ENCODE measurements at regions not wholly inside any gene's neighbourhood (a gene's known extent, or its start where the extent isn't known, plus 50 kb on each side); places are given as distances from the start of the nearest gene placed in this dataset.

GRCh38 chr21:35342440-35342839 lies 293.3 kb upstream of the RUNX1 start:
- TF ChIP-seq ZSCAN31 (CRISPR knock-in tag; IDR thresholded peaks at IDR 0.05; ENCODE audit: low read depth) (no peak), ZSCAN30 (CRISPR knock-in tag; IDR thresholded peaks at IDR 0.05) (no peak), ZNF484 (CRISPR knock-in tag; IDR thresholded peaks at IDR 0.05; ENCODE audit: borderline replicate concordance, low read depth) (no peak), MXI1 (IDR thresholded peaks at IDR 0.05; ENCODE audit: borderline replicate concordance, low read depth, low read length) (no peak), ZFY (CRISPR knock-in tag; IDR thresholded peaks at IDR 0.05) (no peak), ZBTB1 (CRISPR knock-in tag; IDR thresholded peaks at IDR 0.05; ENCODE audit: borderline replicate concordance) (no peak), EZH2 (conservative IDR thresholded peaks at IDR 0.05; ENCODE audit: low read depth, low read length) (no peak), IRX3 (CRISPR knock-in tag; IDR thresholded peaks at IDR 0.05; ENCODE audit: borderline replicate concordance, low read depth) (no peak), BCLAF1 (IDR thresholded peaks at IDR 0.05) (no peak), AGO2 (optimal IDR thresholded peaks at IDR 0.05; ENCODE audit: low read depth, low read length) (no peak), HDAC2 (CRISPR knock-in tag; IDR thresholded peaks at IDR 0.05) (no peak)
- TF ChIP-seq, protein P1, sequence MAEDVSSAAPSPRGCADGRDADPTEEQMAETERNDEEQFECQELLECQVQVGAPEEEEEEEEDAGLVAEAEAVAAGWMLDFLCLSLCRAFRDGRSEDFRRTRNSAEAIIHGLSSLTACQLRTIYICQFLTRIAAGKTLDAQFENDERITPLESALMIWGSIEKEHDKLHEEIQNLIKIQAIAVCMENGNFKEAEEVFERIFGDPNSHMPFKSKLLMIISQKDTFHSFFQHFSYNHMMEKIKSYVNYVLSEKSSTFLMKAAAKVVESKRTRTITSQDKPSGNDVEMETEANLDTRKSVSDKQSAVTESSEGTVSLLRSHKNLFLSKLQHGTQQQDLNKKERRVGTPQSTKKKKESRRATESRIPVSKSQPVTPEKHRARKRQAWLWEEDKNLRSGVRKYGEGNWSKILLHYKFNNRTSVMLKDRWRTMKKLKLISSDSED (CRISPR knock-in tag; IDR thresholded peaks at IDR 0.05) = no peak
- TF ChIP-seq, protein P2, sequence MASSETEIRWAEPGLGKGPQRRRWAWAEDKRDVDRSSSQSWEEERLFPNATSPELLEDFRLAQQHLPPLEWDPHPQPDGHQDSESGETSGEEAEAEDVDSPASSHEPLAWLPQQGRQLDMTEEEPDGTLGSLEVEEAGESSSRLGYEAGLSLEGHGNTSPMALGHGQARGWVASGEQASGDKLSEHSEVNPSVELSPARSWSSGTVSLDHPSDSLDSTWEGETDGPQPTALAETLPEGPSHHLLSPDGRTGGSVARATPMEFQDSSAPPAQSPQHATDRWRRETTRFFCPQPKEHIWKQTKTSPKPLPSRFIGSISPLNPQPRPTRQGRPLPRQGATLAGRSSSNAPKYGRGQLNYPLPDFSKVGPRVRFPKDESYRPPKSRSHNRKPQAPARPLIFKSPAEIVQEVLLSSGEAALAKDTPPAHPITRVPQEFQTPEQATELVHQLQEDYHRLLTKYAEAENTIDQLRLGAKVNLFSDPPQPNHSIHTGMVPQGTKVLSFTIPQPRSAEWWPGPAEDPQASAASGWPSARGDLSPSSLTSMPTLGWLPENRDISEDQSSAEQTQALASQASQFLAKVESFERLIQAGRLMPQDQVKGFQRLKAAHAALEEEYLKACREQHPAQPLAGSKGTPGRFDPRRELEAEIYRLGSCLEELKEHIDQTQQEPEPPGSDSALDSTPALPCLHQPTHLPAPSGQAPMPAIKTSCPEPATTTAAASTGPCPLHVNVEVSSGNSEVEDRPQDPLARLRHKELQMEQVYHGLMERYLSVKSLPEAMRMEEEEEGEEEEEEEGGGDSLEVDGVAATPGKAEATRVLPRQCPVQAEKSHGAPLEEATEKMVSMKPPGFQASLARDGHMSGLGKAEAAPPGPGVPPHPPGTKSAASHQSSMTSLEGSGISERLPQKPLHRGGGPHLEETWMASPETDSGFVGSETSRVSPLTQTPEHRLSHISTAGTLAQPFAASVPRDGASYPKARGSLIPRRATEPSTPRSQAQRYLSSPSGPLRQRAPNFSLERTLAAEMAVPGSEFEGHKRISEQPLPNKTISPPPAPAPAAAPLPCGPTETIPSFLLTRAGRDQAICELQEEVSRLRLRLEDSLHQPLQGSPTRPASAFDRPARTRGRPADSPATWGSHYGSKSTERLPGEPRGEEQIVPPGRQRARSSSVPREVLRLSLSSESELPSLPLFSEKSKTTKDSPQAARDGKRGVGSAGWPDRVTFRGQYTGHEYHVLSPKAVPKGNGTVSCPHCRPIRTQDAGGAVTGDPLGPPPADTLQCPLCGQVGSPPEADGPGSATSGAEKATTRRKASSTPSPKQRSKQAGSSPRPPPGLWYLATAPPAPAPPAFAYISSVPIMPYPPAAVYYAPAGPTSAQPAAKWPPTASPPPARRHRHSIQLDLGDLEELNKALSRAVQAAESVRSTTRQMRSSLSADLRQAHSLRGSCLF (CRISPR knock-in tag; IDR thresholded peaks at IDR 0.05; ENCODE audit: borderline replicate concordance) = no peak
- H2AFZ ChIP-seq (ENCODE audit: low read length) = no peak overlapping the region
- no peaks in the 10 kb centered on the region for H3K27me3 ChIP-seq (ENCODE audit: control insufficient read depth in 1 of 2, insufficient read depth in 2 of 2, low read length in 2 of 2)
- CTCF ChIA-PET (ENCODE audit: low intra/inter-chr PET ratio, low total read pairs) = no interaction called here
- intact Hi-C loops (cut with micrococcal nuclease; ENCODE audit: unreplicated experiment) (no loop called here), in situ Hi-C loops (cut with HindIII; ENCODE audit: extremely low pct_ligation_motif_present, low pct_unique_long_range_greater_than_20kb) (no loop called here)
- no peaks in the 10 kb centered on the region for H3K36me3 ChIP-seq (replicated peaks in 1 of 2; ENCODE audit: control insufficient read depth in 1 of 2, insufficient read depth in 2 of 2, low read length in 2 of 2)
- H3K79me2 ChIP-seq (ENCODE audit: insufficient read depth, low read length) = no peaks in the 10 kb centered on the region
- no TSS peak for BruUV-seq (replicated peaks)
- no peak overlapping the region for H3K4me3 ChIP-seq (replicated peaks in 1 of 3; ENCODE audit: insufficient read depth in 1 of 3, low read depth in 2 of 3, low read length in 3 of 3)
- POLR2A ChIA-PET = no interaction called here
- H3K9ac ChIP-seq (ENCODE audit: insufficient read depth, low read depth, low read length) = no peak overlapping the region
- FAIRE-seq = no peak
- WGBS (ENCODE audit: low lambda C conversion rate) = 42% methylated on average over 4 of the region's 4 CpGs
- ATAC-seq = no peak
- no peak overlapping the region for H3K4me2 ChIP-seq (ENCODE audit: low read depth, low read length)
- no peak for DNase-seq (ENCODE audit: low spot score)
- no peaks in the 10 kb centered on the region for H3K4me1 ChIP-seq (ENCODE audit: insufficient read depth, low read length)
- H4K20me1 ChIP-seq (ENCODE audit: insufficient read depth, low read length) = no peaks in the 10 kb centered on the region
- no peak overlapping the region for H3K27ac ChIP-seq (ENCODE audit: extremely low read length, insufficient read depth, low read length)
- no peaks in the 10 kb centered on the region for H3K9me3 ChIP-seq (ENCODE audit: low read length)

Measured in HepG2 (cell line).